HG03432 (cell line): ENCODE measurements at regions not wholly inside any gene's neighbourhood (a gene's known extent, or its start where the extent isn't known, plus 50 kb on each side); places are given as distances from the start of the nearest gene placed in this dataset.
"Not testable (repeated sequence)": the region's sequence is repeated elsewhere in the genome, so short reads cannot be mapped to it uniquely, and the experiment has no call there.

ENCODE experiments used
- ATAC-seq: cut with Tn5 transposase; IDR thresholded peaks from one replicate; pipeline ENCODE4 v1.9.1; 2021; ENCODE audit warnings: mild to moderate bottlenecking, moderate library complexity; ENCODE audit not compliant: unreplicated experiment

DNA sequence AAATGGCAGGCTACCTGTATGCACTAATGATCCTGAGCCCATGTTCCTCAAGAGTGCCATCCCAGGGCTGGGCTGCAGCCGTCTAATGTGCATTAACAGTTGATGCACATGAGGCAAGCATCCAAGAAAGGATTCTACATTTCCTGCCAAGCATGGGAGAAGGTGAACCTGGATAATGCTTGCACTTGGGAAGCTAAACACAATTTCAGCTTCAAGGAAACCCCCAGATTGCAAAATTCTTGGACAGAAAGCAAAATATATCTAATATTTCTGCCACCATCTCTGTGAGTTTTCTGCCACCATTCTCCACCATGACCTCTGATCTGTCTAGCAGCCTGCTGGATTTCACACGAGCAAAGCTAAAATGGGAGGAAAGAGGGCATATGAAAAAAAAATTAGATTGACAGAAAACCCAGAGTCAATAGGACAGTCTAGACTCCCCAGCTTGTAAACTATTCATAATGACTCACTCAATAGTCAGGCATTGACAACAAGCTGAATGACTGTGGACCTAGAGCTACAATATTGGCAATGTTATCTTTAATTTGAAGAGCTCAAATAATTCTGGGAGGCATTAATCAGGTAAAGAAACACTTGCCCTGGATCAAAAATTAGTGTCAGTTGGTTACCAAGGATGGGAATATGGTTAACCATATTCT lies 91.9 kb upstream of the BCL2L14 start:
- ATAC-seq, result no peak

DNA sequence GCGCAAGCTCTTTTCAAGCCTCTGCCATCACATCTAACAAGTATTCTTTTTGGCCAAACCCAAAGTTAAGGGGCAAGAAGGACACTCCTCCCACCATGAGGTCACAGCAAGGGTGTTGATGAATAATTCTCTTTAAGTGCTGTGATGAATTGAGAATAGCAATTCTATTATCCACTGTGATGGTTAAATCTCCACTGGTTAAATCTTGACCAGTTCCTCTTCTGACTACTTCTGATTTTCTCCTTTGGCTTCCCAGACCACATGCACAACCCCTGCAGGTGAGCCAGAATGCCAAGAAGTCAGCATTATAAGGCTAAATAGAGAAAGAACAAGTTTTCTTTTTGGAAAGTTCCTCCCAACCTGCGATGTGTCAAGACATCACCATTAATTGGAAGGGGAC lies 90.6 kb upstream of the BCL2L14 start:
- no peak for ATAC-seq

DNA sequence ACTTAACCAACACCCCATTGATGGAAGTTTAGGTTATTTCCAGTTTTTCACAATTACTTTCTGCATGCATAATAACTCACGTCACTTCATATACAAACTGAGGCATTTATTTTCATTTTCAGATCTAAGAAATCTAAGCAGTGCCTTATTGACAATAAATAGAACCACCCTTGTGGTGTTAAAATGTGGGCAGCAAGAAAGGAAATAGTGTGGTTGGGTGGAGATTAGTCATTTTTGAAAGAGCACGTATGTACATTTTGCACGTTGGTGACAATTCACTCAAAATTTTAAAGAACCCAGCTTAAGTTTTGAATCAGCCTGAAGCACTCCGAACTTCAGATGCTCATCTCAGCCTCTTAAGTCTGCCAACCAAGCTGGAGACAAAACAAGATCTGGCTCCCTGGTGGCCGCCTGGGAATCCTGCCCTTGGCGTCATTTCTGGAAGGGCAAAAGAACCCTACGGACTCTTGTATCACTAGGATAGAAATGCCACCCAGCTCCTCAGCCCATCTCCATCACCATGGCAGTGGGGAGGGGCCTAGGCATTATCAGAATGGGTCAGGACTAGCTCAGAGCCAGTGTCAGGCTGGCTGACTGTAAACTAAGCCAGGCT lies 89.5 kb upstream of the BCL2L14 start:
- ATAC-seq, result peak; percentile 87

GRCh38 chr12:11984417-11984816 lies 86.3 kb upstream of the BCL2L14 start:
- no peak for ATAC-seq

GRCh38 chr12:11986165-11986564 lies 84.6 kb upstream of the BCL2L14 start:
- ATAC-seq, result no peak

DNA sequence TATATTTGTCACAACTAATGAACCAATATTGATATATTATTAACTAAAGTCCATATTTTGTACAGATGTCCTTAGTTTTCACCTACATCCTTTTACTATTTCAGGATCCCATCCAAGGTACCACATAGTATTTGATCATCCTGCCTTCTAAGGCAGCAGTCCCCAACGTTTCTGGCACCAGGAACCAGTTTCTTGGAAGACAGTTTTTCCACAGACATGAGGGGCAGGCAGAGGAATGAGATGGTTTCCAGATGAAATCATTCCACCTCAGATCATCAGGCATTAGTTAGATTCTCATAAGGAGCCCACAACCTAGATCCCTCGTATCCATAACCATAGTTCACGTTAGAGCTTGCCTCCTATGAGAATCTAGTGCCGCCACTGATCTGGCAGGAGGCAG lies 82.8 kb upstream of the BCL2L14 start:
- ATAC-seq, result no peak

GRCh38 chr12:11991604-11992003 lies 79.1 kb upstream of the BCL2L14 start:
- ATAC-seq, result no peak

DNA sequence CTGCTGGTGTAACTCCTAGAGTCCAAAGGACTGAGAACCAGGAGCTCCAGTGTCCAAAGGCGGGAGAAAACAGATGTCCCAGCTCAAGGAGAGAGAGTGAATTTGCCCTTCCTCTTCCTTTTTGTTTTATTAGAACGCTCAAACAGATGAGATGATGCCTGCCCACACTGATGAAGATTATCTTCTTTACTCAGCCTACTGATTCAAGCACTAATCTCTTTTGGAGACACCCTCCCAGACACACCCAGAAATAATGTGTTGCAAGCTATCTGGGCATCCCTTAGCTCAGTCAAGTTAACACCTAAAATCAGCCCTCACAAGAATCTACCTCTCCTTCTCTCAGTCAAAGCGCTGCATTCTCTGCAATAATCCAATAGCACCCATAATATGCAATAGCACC lies 78.2 kb upstream of the BCL2L14 start:
- no peak for ATAC-seq

- ATAC-seq, result not testable (repeated sequence)
Observed at GRCh38 chr12:11998307-11998943, 72.3 kb upstream of the BCL2L14 start.

GRCh38 chr12:11998944-11999315 lies 71.8 kb upstream of the BCL2L14 start:
- ATAC-seq, result no peak

GRCh38 chr12:12003609-12004008 lies 67.1 kb upstream of the BCL2L14 start:
- ATAC-seq, result no peak

DNA sequence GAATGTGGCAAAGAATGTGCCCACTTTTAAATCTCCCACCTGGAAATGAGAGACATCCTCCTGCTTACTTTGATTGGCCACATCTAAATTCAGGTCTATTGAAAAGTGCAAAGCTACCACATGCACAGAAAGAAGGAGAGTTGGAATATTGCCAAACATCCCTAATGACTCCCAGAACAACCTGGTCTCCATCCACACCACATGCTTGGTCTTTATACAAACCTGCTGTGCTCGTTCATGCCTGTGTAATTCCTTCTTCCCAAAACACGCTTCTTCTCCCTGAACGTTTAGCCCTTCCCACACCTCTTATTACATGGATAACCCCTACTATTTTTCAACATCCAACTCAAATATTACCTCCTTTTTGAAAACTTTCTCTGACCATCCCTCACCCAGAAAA lies 66.2 kb upstream of the BCL2L14 start:
- no peak for ATAC-seq

- ATAC-seq, result no peak
Observed at GRCh38 chr12:12007001-12007712, 63.6 kb upstream of the BCL2L14 start.

DNA sequence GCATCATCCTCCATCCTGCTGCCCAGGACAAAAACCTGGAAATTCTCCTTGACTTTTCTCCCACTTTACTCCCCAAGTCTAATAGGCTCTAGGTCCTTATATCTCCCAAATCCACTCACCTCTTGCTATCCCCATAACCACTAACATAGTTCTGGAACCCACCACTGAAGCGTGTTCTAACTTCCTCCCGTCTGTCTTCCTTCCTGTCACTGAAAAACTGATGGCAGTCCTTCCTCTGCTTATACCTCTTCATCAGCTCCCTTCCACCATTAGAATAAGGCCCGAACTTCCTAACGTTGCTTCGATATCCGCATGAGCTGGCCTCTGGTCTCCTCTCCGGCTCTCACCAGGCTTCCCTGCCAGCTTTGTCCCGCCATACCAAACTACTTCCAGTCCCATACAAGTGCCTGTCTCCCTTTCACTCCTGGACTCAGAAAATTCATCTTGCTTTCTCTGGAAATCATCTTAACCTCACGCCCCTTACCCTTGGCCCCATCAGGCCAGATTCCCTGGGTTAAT lies 63.0 kb upstream of the BCL2L14 start:
- no peak for ATAC-seq

DNA sequence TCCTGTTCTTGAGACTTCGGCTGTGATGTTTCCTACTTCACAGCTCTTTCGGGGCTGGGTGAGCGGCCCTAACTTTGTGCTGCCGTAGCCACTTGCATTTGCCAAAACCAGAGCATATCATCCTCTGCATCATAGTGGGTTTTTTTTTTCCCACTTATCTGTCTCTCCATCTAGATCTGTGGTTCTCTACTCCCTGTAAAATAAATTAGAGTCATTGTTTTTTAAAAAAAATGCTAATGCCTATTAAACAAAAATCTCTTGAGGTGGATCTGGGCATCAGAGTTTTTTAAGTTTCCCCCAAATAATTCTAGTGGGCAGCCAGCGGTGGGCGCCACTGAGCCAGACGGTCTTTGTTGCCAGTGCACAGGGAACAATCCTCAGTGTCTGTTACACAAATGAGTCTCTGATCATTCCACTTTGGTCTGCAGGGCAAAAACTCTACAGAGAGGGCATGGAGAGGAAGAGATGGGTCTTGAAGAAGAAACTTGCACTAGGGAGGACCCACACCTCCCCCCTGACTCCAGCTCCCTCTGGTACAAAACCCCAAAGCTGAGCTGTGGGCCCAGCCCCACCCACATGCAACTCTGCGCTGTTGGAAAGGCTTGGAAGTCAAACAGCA lies 62.4 kb upstream of the BCL2L14 start:
- ATAC-seq, result no peak

GRCh38 chr12:12008931-12009611 lies 61.7 kb upstream of the BCL2L14 start:
- peak; percentile 65 for ATAC-seq

- not testable (repeated sequence) for ATAC-seq
Observed at GRCh38 chr12:12009749-12010276, 60.9 kb upstream of the BCL2L14 start.

GRCh38 chr12:12010277-12011039 lies 60.3 kb upstream of the BCL2L14 start:
- peak; percentile 50 for ATAC-seq

GRCh38 chr12:12011880-12012260 lies 58.9 kb upstream of the BCL2L14 start:
- ATAC-seq, result peak; percentile 20
